GM23338 (cell line): ENCODE measurements at regions not wholly inside any gene's neighbourhood (a gene's known extent, or its start where the extent isn't known, plus 50 kb on each side); places are given as distances from the start of the nearest gene placed in this dataset.

Source experiments
- CREB1 ChIP-seq: fragments of 250-450 bp; sonication (Bioruptor Pico); IDR thresholded peaks from 2 replicates; pipeline ENCODE4 v1.5.0; 2020; ENCODE audit warnings: low read depth, mild to moderate bottlenecking, moderate library complexity
- EZH2phosphoT487 ChIP-seq: fragments of 200-600 bp; sonication (generic); IDR thresholded peaks from one replicate; pipeline ENCODE4 v1.8.1; 2018; ENCODE audit warnings: antibody characterized with exemption; ENCODE audit not compliant: unreplicated experiment
- STAT1 ChIP-seq: IDR thresholded peaks from one replicate; pipeline ENCODE4 v1.6.1; 2016; ENCODE audit warnings: antibody characterized with exemption; ENCODE audit not compliant: unreplicated experiment
- ZNF331 ChIP-seq: fragments of 250-450 bp; sonication (Bioruptor Pico); IDR thresholded peaks from 2 replicates; pipeline ENCODE4 v1.5.0; 2020; ENCODE audit warnings: low read depth, mild to moderate bottlenecking, moderate library complexity
- TF ChIP-seq, protein P1 (sequence below): fragments of 250-450 bp; sonication (Bioruptor Pico); IDR thresholded peaks from 2 replicates; pipeline ENCODE4 v1.5.0; 2020; ENCODE audit warnings: mild to moderate bottlenecking, moderate library complexity
- TF ChIP-seq, protein P2 (sequence below), 2 experiments: fragments of 200-600 bp in 1 of 2; sonication (generic) in 1 of 2; conservative IDR thresholded peaks; 2 replicates each; pipeline versions ENCODE4 v1.5.1 to v1.6.1; 2016 to 2017; ENCODE audit warnings: antibody characterized with exemption in 2 of 2, low read depth in 2 of 2, mild to moderate bottlenecking in 2 of 2, moderate library complexity in 1 of 2
- TF ChIP-seq, protein P3 (sequence below): IDR thresholded peaks from 2 replicates; pipeline ENCODE4 v1.6.1; 2016; ENCODE audit warnings: antibody characterized with exemption

DNA sequence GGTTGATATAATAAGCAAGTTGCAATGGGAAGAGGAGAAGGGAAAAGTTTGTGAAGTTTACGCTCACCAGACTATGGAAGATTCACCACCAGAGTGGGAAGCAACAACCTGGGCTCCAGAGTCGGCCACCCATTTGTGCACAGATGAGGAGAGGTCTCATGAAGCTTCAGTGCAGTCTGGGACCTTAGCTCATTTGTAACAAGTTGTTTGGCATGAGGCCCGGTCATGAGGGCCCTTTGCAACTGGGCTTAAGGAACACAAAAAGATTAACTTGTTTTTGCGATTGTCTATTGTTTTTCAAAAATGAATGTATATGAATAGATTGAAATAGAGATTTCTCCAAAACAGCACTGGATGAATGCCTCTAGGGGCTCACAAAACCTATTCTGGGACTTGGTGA, 94.2 kb downstream of the ZNF737 start (continued):
- TF ChIP-seq, protein P1, sequence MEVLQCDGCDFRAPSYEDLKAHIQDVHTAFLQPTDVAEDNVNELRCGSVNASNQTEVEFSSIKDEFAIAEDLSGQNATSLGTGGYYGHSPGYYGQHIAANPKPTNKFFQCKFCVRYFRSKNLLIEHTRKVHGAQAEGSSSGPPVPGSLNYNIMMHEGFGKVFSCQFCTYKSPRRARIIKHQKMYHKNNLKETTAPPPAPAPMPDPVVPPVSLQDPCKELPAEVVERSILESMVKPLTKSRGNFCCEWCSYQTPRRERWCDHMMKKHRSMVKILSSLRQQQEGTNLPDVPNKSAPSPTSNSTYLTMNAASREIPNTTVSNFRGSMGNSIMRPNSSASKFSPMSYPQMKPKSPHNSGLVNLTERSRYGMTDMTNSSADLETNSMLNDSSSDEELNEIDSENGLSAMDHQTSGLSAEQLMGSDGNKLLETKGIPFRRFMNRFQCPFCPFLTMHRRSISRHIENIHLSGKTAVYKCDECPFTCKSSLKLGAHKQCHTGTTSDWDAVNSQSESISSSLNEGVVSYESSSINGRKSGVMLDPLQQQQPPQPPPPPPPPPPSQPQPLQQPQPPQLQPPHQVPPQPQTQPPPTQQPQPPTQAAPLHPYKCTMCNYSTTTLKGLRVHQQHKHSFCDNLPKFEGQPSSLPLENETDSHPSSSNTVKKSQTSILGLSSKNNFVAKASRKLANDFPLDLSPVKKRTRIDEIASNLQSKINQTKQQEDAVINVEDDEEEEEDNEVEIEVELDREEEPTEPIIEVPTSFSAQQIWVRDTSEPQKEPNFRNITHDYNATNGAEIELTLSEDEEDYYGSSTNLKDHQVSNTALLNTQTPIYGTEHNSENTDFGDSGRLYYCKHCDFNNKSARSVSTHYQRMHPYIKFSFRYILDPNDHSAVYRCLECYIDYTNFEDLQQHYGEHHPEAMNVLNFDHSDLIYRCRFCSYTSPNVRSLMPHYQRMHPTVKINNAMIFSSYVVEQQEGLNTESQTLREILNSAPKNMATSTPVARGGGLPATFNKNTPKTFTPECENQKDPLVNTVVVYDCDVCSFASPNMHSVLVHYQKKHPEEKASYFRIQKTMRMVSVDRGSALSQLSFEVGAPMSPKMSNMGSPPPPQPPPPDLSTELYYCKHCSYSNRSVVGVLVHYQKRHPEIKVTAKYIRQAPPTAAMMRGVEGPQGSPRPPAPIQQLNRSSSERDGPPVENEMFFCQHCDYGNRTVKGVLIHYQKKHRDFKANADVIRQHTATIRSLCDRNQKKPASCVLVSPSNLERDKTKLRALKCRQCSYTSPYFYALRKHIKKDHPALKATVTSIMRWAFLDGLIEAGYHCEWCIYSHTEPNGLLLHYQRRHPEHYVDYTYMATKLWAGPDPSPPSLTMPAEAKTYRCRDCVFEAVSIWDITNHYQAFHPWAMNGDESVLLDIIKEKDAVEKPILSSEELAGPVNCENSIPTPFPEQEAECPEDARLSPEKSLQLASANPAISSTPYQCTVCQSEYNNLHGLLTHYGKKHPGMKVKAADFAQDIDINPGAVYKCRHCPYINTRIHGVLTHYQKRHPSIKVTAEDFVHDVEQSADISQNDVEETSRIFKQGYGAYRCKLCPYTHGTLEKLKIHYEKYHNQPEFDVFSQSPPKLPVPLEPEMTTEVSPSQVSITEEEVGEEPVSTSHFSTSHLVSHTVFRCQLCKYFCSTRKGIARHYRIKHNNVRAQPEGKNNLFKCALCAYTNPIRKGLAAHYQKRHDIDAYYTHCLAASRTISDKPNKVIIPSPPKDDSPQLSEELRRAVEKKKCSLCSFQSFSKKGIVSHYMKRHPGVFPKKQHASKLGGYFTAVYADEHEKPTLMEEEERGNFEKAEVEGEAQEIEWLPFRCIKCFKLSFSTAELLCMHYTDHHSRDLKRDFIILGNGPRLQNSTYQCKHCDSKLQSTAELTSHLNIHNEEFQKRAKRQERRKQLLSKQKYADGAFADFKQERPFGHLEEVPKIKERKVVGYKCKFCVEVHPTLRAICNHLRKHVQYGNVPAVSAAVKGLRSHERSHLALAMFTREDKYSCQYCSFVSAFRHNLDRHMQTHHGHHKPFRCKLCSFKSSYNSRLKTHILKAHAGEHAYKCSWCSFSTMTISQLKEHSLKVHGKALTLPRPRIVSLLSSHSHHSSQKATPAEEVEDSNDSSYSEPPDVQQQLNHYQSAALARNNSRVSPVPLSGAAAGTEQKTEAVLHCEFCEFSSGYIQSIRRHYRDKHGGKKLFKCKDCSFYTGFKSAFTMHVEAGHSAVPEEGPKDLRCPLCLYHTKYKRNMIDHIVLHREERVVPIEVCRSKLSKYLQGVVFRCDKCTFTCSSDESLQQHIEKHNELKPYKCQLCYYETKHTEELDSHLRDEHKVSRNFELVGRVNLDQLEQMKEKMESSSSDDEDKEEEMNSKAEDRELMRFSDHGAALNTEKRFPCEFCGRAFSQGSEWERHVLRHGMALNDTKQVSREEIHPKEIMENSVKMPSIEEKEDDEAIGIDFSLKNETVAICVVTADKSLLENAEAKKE (CRISPR knock-in tag): no peak
- TF ChIP-seq STAT1 (no peak), EZH2phosphoT487 (no peak), ZNF331 (CRISPR knock-in tag) (no peak), CREB1 (CRISPR knock-in tag) (no peak)
- TF ChIP-seq, protein P2, sequence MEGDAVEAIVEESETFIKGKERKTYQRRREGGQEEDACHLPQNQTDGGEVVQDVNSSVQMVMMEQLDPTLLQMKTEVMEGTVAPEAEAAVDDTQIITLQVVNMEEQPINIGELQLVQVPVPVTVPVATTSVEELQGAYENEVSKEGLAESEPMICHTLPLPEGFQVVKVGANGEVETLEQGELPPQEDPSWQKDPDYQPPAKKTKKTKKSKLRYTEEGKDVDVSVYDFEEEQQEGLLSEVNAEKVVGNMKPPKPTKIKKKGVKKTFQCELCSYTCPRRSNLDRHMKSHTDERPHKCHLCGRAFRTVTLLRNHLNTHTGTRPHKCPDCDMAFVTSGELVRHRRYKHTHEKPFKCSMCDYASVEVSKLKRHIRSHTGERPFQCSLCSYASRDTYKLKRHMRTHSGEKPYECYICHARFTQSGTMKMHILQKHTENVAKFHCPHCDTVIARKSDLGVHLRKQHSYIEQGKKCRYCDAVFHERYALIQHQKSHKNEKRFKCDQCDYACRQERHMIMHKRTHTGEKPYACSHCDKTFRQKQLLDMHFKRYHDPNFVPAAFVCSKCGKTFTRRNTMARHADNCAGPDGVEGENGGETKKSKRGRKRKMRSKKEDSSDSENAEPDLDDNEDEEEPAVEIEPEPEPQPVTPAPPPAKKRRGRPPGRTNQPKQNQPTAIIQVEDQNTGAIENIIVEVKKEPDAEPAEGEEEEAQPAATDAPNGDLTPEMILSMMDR (conservative IDR thresholded peaks at IDR 0.05; ENCODE audit: low read depth in 2 of 2): no peak
- TF ChIP-seq, protein P3, sequence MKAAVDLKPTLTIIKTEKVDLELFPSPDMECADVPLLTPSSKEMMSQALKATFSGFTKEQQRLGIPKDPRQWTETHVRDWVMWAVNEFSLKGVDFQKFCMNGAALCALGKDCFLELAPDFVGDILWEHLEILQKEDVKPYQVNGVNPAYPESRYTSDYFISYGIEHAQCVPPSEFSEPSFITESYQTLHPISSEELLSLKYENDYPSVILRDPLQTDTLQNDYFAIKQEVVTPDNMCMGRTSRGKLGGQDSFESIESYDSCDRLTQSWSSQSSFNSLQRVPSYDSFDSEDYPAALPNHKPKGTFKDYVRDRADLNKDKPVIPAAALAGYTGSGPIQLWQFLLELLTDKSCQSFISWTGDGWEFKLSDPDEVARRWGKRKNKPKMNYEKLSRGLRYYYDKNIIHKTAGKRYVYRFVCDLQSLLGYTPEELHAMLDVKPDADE: no peak
